SW480 (cell line): ENCODE measurements at regions not wholly inside any gene's neighbourhood (a gene's known extent, or its start where the extent isn't known, plus 50 kb on each side); places are given as distances from the start of the nearest gene placed in this dataset.

ENCODE experiments used
- DNase-seq: peaks from one replicate; pipeline ENCODE4 v3.0.0-alpha.2; 2016; ENCODE audit warnings: low spot score

DNA sequence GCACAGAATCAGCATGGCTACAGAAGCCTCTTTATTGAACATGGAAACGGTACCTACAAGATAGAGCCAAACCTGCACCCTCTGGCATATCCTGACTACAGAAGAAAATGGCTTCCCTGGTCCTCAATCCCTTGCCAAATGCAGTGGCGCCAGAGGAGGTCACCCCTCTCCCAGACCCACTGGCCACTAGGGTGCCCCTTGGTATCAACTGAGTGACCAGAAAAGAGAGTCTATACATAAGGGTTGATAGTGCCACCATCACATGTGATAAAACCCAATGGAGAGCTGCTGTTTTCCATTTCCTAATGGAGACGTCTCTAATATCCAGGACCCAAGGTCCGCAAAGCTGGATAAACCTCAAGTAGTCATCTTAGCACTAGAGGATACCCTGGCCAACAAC lies 52.7 kb upstream of the ALK start:
- no peak for DNase-seq

DNA sequence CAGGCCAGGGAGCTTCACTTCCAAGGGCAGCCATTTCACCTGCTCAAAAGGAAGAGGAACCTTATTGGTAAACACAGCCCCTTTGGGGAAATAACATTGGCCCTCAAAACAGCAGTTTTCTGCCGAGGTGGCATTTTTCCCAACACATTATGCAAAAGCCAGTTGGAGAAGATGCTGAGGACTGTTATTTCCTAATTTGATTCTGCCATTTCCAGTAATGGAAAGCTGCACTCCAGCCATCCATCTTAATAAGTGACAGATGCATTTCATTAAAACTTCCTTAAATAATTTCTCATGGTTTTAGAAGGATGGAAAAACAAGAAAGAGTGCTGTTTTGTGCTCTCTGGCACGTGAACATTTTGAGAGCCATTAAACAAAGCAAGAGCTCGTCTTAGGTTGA lies 55.9 kb upstream of the ALK start:
- no peak for DNase-seq

DNA sequence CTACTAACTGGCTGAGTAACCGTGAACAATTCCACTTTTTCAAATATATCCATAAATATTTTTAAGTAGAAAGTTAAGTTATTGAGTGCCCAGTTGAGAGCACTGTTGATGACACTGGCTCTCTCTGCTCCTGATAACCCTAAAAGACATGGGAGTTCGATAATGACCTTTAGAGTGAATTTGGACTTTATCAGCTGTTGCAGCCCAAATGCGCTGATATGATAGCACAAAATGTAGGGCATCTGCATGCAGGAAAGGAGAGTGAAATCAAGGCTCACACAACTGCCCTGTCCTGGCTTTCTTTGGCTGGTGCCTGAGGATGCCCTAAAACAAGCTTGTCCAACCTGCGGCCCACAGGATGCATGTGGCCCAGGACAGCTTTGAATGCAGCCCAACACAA lies 60.0 kb upstream of the ALK start:
- DNase-seq = no peak

DNA sequence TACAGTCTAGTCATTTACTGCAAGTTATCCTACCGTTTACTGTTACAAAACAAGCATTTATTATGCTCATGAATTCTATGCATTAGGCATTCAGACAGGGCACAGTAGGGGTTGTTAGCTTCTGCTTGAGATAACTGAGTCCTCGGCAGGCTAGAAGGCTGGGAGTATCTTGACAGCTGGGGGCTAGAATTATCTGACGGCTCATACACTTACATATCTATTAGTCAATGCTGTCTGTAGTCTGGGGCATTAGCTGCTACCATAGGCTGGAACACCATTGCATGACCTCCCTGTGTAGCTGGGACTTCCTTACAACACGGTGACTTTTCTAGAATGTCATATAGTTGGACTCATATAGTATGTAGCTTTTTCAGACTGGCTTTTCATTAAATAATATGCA lies 61.9 kb upstream of the ALK start:
- no peak for DNase-seq

DNA sequence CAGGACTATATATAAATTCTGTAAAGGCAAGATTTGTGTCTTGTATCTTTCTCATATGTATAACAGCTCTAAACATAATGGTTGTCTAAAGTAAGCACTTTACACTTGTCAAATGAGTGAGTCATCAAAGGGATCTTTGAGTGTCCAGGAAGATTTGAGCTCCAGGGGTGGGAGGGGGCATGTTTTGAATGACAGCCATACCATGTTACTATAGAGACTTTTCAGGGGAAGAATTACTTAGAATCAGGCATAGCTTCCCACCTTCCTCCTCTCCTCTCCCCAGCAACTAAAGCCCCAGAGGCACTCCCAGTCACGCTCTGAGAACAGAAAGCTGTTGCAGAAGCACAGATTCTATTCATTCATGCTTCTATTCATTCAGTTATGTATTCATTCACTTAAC lies 65.8 kb upstream of the ALK start:
- peak; percentile 8 for DNase-seq

DNA sequence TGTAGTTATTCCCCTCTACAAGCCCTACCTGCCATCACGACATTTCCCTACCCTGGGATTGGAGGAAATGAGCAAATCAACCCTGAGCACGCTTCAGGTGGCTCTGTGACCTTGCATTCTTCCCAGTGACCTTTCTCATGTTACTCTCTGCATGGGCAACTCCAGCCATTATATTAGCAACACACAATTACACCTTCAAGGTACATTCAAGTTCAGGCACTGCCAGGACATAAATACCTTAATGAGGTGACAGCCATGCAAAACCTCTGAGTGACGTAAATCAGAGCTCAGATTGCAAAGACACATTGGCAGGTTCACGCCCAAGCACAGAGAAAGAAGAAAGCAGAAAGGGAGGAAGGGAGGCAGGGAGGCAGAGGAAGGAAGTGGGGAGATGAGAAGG lies 68.7 kb upstream of the ALK start:
- DNase-seq = no peak

DNA sequence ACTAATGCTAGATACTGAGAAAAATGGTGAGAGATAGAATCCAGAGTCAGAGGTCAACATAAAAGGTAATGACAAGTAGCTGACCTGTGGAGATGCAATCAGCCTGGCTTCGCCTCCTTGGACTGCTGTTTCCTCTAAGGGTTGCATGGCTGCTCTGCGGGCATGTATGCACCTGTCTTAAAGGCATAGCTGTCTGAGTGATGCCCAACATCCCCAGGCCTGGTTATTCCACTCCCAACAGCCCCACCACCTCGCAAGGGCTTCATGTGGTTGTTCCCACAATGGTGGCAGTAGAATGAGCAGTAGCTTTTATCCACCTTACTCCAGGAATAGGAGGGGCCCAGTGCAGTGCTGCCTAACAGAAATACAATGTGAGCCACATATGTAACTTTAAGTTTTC lies 69.7 kb upstream of the ALK start:
- no peak for DNase-seq

DNA sequence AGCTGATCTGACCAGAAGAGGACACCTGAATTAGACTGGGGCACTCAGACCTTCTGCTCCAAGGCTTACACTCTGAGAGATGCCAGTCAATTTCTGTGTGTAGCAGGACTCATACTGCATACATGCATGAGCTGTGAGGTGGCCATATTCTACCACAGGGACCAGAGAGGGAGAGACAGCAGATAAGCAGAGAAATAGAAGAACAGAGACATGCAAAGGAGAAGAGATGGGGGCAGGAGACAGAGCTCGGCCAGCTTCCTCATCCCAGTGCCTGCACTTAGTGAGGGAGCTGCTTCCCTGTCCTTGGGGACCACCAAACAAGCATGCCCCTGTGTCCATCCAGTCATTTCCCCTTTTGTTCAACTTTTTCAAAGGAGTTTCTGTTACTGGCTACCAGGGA lies 73.9 kb upstream of the ALK start:
- DNase-seq = no peak

DNA sequence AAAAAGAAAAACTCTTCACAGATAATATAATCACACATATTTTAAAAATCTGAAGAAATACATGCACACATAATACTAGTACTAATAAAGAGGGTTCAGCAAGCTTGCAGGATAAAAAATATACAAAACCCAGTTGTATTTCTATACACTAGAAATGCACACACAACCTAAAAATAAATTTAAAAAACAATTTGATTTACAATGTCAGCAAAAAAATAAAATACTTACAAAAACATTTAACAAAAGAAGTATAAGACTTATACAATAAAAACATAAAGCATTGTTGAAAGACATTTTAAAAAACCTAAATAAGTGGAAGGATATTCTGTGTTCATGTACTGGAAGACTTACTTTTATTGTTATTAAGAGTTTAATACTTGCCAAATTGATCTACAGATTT lies 81.7 kb upstream of the ALK start:
- DNase-seq = no peak

DNA sequence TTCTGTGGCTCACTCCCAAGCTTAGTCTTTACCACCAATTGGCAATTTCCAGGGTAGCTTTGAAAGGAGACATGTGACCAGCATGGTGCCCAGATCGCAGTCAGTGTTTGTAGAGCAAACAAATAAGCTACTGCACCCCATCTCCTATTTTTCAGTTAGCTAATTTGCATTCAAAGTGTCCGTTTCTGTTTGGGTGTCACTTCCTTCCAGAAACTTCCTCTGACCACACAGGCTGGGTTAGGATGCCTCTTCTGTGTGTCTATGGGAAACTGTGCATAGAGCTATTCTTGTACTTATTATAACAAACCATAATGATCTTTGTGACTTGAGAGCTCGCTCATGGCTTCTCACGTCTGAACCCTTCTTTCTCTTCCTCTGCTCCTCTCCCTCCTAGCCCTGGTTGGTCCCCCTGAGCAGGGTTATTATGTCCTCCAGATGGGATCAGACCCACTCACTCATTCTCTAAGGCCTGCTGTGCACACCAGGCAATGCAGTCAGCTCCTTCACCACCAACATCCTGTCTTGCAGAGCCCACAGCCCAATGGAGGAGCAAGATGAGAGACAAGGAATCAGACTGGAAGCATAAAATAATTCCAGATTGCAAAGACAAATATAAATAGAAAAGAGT lies 101.2 kb upstream of the ALK start:
- no peak for DNase-seq

DNA sequence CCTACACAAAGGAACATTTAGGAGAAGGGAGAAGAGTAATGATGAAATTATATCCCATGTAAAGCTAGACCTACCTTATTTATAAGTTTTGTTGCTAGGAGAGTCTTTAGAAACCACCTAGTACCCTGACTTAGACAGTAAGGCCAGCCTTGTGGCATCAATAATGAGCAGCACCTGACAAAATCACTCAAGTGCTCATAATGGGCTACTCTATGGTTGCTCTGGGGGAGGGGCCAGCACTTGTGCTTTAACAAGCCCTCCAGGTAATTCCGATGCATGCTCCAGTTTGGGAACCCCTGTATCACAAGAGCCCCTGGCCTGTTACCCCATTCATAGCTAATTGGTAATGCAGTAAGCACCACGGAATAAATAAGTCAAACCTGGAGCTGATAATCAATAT lies 102.9 kb upstream of the ALK start:
- DNase-seq = no peak

DNA sequence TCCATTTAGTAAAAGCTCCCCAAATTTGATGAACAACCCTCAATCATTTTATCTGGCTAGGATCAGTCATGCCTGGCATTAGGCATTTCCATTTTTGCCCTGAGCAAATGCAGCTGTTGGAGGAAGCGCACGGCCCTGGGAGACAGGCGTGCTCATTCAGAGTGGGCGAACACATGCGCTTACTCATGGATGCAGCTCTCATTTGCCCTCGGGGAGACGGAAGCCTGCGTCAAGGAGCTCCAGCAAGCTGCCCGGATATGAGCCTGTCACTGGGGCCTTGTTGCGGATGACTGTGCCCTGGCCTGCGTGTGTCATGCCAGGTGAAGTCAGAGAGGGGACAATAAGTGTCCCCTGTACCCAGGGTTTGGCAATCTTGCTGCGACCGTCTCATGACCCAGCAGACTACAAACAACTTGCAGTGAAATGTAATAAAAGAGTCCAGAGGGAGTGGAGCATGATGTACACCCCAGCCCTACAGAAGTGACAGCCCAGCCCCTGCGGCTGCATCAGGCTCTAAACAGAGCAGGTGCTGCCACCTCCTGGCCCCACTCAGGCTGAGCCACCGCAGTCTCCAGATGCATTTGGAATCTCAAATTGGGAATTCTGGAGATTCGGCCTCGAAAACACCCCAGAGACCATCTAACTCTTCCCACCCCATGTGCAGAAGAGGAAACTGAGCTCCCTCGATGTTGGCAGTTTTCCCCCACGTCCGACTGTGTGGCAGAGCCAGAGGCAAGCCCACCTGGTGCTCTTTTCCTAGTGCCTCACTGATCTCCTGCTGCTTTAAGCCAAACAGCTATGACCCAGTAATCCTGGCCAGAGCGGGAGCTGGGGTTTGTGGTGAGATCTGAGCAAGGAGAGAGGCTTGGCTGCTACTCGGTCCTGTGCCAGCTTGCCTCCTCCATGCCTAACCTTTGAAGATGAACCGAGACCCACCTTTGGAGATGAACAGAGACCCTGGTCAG lies 105.0 kb upstream of the ALK start:
- peak; percentile 51 for DNase-seq

DNA sequence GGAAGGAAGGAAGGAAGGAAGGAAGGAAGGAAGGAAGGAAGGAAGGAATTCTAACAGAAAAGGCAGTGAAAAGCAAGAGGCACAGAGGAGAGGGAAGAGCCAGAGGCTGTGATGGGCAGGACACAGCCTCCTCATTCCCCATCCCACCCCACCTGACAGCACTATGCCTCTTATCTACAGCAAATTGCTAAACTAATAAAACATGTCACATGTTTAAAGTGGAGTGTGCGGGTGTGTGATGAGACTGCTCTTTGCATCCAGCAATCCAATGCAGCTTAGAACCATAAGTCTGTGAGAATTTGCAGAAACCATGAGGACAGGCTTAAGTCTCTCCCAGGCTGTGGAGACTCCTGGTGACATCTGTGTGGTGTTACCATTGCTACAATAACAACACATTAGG lies 108.4 kb upstream of the ALK start:
- no peak for DNase-seq

DNA sequence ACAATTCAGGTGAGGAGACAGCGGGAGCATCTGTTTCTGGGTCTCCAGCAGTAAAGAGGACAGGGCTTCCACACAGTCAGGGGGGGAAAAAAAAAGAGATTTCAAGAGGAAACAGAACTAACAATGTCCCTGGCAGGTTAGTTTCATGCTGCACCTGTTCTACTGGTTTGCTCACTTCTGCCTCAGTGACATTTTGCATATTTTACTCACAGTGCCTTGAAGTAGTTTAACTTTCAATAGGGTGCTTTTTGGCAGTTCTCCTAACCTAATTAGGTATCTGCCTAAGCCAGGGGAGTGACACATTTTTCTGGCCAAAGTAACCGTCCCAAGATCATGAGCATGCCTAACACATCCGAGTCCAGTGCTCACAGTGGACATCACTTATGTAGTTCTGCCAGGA lies 109.0 kb upstream of the ALK start:
- no peak for DNase-seq

DNA sequence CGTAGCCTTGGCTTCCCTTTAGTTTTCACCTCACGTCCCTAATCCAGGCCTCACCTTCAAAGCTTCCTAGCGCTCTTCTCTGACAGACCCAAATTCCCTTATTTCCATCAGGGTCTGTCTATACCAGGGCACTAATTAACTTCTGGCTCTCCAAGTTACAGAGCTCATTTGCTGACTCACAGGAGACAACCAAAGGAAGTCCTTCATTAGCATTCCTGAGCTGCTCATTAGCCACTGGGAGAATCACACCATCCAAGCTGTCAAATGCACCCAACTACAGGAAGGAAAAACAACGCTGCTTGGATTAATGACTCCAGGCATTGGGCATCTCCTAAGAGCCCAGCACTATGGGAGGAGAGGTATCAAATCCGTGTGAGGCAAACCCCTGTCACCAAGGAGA lies 109.8 kb upstream of the ALK start:
- DNase-seq = no peak

DNA sequence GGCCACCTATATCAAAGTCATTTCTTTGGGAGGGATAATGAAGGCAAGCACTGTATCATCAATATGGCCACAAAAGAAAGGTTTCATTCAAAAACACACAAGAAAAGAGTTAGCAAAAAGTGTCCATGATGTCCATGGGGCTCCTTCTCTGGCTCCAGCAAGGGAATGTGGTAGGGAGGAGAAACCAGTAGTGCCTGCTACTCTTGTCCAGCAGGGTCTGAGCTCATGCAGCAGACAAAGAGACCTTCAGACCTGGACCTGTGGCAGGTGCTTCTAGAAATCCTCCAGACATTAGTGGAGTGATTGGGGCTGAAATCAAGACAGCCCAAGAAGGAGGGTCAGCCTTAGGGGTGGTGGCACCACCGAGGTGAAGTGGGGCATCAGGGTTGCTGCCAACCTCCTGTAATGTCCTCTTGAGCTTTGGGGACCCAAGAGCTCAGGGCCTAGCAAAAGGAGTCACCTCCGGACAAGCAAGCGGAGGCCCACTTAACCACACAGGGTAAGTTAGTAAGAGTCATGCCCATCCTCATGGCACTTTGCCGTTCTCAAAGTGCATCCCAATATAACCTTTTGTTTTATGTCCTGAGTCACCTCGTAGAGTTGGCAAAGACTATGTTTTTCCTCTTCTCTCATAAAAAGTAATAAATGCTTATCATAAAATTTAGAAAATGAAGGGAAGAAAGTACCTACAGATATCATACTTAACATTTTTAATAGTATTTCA lies 112.6 kb upstream of the YPEL5 start:
- no peak for DNase-seq

DNA sequence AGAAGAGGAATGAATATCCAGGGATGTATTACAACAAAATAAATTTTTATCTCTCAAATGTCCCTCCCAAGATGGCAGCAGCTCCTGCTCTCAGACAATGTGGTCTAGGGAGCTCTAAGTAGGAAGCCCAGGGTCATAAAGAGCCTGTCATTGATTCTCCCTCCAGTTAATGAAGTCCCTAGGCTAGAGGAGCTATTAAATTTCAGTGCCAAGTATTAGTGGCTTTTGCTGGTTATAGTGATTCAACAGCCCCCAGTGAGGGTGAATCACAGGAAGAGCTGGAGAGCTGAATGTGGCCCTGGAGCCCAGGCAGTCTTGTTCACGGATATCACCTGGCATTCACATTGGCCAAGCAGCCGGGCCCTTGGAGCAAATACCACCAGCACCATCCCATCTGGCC lies 109.8 kb upstream of the YPEL5 start:
- no peak for DNase-seq

DNA sequence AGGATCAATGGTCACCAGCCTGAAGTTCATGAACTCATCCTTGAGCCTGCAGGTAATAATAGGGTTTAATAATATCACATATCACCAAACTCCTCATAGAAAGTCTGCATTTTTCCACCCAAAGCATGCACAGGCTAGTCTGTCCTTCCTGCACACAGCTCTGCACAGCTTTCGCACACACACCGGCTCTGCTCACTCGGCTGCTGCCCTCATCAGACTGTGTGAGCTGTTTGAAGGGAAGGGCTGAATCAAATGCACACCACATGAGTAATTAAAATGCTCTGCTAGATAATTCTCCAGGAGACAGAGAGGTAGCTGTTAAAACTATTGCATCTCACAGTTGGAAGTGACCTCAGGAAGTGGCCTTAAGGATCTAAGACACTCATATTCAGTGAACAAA lies 108.4 kb upstream of the YPEL5 start:
- DNase-seq = no peak

DNA sequence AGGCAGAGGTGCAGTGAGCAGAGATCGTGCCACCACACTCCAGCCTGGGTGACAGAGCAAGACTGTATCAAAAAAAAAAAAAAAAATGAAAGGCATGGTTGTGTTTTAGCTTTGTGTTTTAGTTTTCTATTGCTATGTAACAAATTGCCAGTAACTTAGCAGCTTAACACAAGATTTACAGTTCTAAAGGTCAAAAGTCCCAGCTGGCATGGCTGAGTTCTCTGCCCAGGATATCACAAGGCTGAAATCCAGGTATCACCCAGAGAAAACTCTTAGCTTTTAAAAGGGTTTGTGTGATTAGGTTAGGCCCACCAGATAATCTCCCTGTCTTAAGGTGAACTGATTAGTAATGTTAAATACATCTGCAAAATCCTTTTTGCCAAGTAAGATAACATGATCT lies 107.7 kb upstream of the YPEL5 start:
- no peak for DNase-seq

DNA sequence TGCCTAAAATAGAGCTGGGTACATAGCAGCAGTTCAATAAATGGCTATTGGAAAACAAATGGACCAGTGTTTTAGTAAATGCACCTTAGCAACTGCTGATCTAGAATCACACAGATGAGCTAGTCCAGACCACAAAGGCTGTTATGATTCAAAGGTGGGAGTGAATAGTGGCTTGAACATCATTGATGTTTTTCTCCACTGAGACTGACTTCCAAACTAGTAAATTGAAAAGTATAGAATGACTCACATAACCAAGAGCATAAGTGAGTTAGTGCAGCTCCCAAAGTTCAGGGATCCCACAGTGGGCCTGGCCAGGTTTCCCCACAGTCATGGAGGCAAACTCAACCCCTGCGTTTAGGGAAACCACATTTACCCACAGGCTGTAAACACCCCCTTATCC lies 106.7 kb upstream of the YPEL5 start:
- DNase-seq = peak; percentile 20

DNA sequence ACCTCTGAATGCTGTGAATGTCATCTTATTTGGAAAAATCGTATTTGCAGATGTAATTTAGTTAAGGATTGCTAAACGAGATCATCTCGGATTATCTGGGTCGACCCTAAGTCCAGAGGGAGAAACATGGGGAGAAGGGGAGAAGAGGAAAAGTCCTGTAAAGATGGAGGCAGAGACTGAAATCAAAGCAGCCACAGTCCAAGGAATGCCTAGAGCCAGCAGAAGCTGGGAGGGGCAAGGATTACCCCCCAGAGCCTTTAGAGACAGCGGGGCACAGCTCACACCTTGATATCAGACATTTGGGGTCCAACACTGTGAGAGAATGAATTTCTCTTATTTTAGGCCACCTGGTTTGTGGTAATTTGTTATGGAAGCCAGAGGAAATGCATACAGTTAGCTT lies 104.9 kb upstream of the YPEL5 start:
- no peak for DNase-seq

DNA sequence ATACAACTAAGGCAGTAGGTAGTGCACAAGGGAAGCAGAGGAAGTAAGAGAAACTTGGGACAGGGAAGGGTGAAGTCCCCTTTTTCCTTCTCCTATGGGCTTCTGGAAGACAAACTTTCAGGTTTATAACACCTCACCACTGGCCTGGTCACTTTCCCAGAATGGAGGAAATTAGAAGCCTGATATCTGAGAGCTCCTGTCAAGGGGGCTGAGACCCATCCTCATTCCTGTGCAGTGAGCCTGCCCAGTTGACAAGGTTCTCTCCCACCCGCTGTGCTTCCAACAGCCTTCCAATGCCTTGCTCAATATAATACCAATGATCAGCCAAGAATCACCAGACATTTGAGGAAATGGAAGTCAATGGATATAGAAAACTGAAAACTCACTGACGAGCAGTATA lies 100.4 kb upstream of the YPEL5 start:
- DNase-seq = no peak

DNA sequence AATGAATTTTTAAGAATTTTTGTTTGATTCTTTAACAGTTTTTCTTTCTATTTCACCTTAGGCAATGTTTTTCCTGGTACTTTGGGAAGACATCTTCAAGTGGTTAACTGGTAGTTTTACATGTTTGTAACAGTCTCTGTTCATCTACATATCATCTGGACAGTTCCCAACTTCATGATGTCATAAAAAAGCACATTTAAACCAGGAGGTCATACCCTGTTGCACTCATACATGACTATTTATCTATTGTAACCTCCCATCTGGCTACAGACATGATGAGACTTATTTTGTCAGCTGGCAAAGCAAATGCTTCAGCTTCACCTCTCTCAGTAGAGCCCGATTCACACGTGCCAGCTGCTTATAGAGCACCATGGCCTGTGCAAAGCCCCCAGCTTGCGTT lies 99.8 kb upstream of the YPEL5 start:
- no peak for DNase-seq
